Esophagus muscularis mucosa (tissue), 4 donors: ENCODE measurements at regions not wholly inside any gene's neighbourhood (a gene's known extent, or its start where the extent isn't known, plus 50 kb on each side); places are given as distances from the start of the nearest gene placed in this dataset.

ENCODE experiments used
- DNase-seq: peaks from one replicate; pipeline ENCODE4 v3.0.0-alpha.2; 2017; ENCODE audit errors: extremely low spot score
- H3K27ac ChIP-seq, 4 donors: fragments of 200-600 bp; sonication (generic); replicated peaks in 1 of 4; 1 replicate in 3 of 4; 2 replicates in 1 of 4; pipeline ENCODE4 v1.5.1; 2016 to 2019; ENCODE audit warnings: mild to moderate bottlenecking in 1 of 4
- H3K27me3 ChIP-seq, 4 donors: fragments of 200-600 bp; sonication (generic); one replicate each; pipeline versions ENCODE4 v1.5.1 to v1.6.0; 2016 to 2019
- H3K36me3 ChIP-seq, 4 donors: fragments of 200-600 bp; sonication (generic); one replicate each; pipeline ENCODE4 v1.5.1; 2016 to 2019
- H3K4me1 ChIP-seq, 4 donors: fragments of 200-600 bp; sonication (generic); one replicate each; pipeline ENCODE4 v1.5.1; 2016 to 2019
- H3K4me3 ChIP-seq, 4 donors: fragments of 200-600 bp; sonication (generic); 1 replicate in 2 of 4; 2 replicates in 2 of 4; pipeline ENCODE4 v1.5.1; 2016 to 2019; ENCODE audit warnings: mild to moderate bottlenecking in 4 of 4, moderate library complexity in 1 of 4
- H3K9me3 ChIP-seq, 4 donors: fragments of 200-600 bp; sonication (generic); 1 replicate in 3 of 4; 2 replicates in 1 of 4; pipeline ENCODE4 v1.5.1; 2016 to 2019
- CTCF ChIP-seq, 3 experiments: fragments of 200-600 bp in 2 of 3; fragments of 450-650 bp in 1 of 3; sonication (generic) in 2 of 3; IDR thresholded peaks; one replicate each; pipeline ENCODE4 v1.5.1; 2017 to 2019; ENCODE audit warnings: antibody characterized with exemption in 3 of 3, mild to moderate bottlenecking in 2 of 3, moderate library complexity in 1 of 3
- EP300 ChIP-seq: sonication (generic); formaldehyde crosslinking; IDR thresholded peaks from one replicate; pipeline ENCODE4 v1.6.1; 2017; ENCODE audit warnings: antibody characterized with exemption
- POLR2A ChIP-seq: fragments of 450-650 bp; IDR thresholded peaks from one replicate; pipeline ENCODE4 v1.6.1; 2017; ENCODE audit warnings: antibody characterized with exemption, moderate library complexity, mild to moderate bottlenecking, low read depth
- POLR2AphosphoS5 ChIP-seq, 2 donors: sonication (generic); formaldehyde crosslinking; IDR thresholded peaks; one replicate each; pipeline ENCODE4 v1.6.1; 2017; ENCODE audit warnings: antibody characterized with exemption in 2 of 2
- WGBS: methylation state at CpG from one replicate; pipeline ENCODE4 v1.1.5; 2018; 5-methylcytosine and 5-hydroxymethylcytosine counted together
- intact Hi-C: fragments of 100-400 bp; cut with DNase I; formaldehyde crosslinking; loops from one replicate; pipeline ENCODE4 v1.15.1; 2023

GRCh38 chr2:147135376-147135775 is 709.5 kb upstream of the ACVR2A start:
- Histone ChIP-seq H3K4me1 (peaks cover 0 to 7% (median 3%) of the 10 kb centered on the region in 4 donors), H3K27me3 (no peaks in the 10 kb centered on the region), H3K36me3 (no peaks in the 10 kb centered on the region), H3K9me3 (no peaks in the 10 kb centered on the region), H3K4me3 (no peak overlapping the region), H3K27ac (no peak overlapping the region)
- TF ChIP-seq EP300 (no peak), POLR2AphosphoS5 (IDR thresholded peaks at IDR 0.05) (no peak), CTCF (IDR thresholded peaks at IDR 0.05) (no peak), POLR2A (no peak)
- DNase-seq = no peak
- WGBS = 52% methylated on average over 5 of the region's 5 CpGs
- intact Hi-C loops = no loop called here

GRCh38 chr2:147133286-147133908 is 711.4 kb upstream of the ACVR2A start:
- no peak for DNase-seq
- Histone ChIP-seq H3K27ac (no peak overlapping the region), H3K4me1 (peaks cover 0 to 7% (median 3%) of the 10 kb centered on the region in 4 donors), H3K27me3 (no peaks in the 10 kb centered on the region), H3K9me3 (no peaks in the 10 kb centered on the region), H3K36me3 (no peaks in the 10 kb centered on the region), H3K4me3 (no peak overlapping the region)
- WGBS = 72% methylated on average over 4 of the region's 4 CpGs
- TF ChIP-seq CTCF (IDR thresholded peaks at IDR 0.05) = no peak
- TF ChIP-seq POLR2A = no peak
- TF ChIP-seq EP300 = no peak
- TF ChIP-seq POLR2AphosphoS5 (IDR thresholded peaks at IDR 0.05) = no peak
- intact Hi-C loops = no loop called here

GRCh38 chr2:147125145-147125544 is 719.7 kb upstream of the ACVR2A start:
- 88% methylated on average over 2 of the region's 2 CpGs for WGBS
- H3K9me3 ChIP-seq = peaks cover 0 to 7% (median 2%) of the 10 kb centered on the region in 4 donors
- H3K27me3 ChIP-seq = no peaks in the 10 kb centered on the region
- H3K36me3 ChIP-seq = no peaks in the 10 kb centered on the region
- TF ChIP-seq CTCF (IDR thresholded peaks at IDR 0.05) (no peak), EP300 (no peak), POLR2AphosphoS5 (IDR thresholded peaks at IDR 0.05) (no peak), POLR2A (no peak)
- peaks cover 0 to 5% (median 2%) of the 10 kb centered on the region in 4 donors for H3K4me1 ChIP-seq
- intact Hi-C loops = no loop called here
- no peak overlapping the region for H3K27ac ChIP-seq
- DNase-seq = no peak
- H3K4me3 ChIP-seq = no peak overlapping the region

GRCh38 chr2:147122944-147123343 is 721.9 kb upstream of the ACVR2A start:
- WGBS = 88% methylated on average over 3 of the region's 3 CpGs
- no peak overlapping the region for H3K27ac ChIP-seq
- DNase-seq = no peak
- no peaks in the 10 kb centered on the region for H3K27me3 ChIP-seq
- H3K36me3 ChIP-seq = no peaks in the 10 kb centered on the region
- H3K4me3 ChIP-seq = no peak overlapping the region
- TF ChIP-seq EP300 = no peak
- TF ChIP-seq CTCF (IDR thresholded peaks at IDR 0.05) = no peak
- TF ChIP-seq POLR2AphosphoS5 (IDR thresholded peaks at IDR 0.05) = no peak
- TF ChIP-seq POLR2A = no peak
- H3K4me1 ChIP-seq = peaks cover 0 to 11% (median 5%) of the 10 kb centered on the region in 4 donors
- intact Hi-C loops = no loop called here
- peaks cover 0 to 7% (median 2%) of the 10 kb centered on the region in 4 donors for H3K9me3 ChIP-seq

- Histone ChIP-seq H3K36me3 (no peaks in the 10 kb centered on the region), H3K27ac (no peak overlapping the region), H3K9me3 (no peaks in the 10 kb centered on the region), H3K4me3 (no peak overlapping the region), H3K27me3 (no peaks in the 10 kb centered on the region), H3K4me1 (no peaks in the 10 kb centered on the region)
- TF ChIP-seq CTCF (IDR thresholded peaks at IDR 0.05) = no peak
- TF ChIP-seq EP300 = no peak
- TF ChIP-seq POLR2AphosphoS5 (IDR thresholded peaks at IDR 0.05) = no peak
- TF ChIP-seq POLR2A = no peak
- DNase-seq = no peak
- 89% methylated on average over 4 of the region's 4 CpGs for WGBS
- intact Hi-C loops = no loop called here
Observed at GRCh38 chr2:147110962-147111361, 733.9 kb upstream of the ACVR2A start.
